Fibroblast of pulmonary artery (primary cell): ENCODE measurements at regions not wholly inside any gene's neighbourhood (a gene's known extent, or its start where the extent isn't known, plus 50 kb on each side); places are given as distances from the start of the nearest gene placed in this dataset.
"Not testable (repeated sequence)": the region's sequence is repeated elsewhere in the genome, so short reads cannot be mapped to it uniquely, and the experiment has no call there.

Experiments used
- DNase-seq: peaks from one replicate; pipeline ENCODE4 v3.0.0-alpha.2; 2010; ENCODE audit warnings: low read depth
- H3K4me3 ChIP-seq: replicated peaks from 2 replicates; pipeline ENCODE4 v1.5.1; 2011; ENCODE audit warnings: low read depth, mild to moderate bottlenecking, control low read depth, low read length, moderate library complexity
- TF ChIP-seq, protein P1 (sequence below): IDR thresholded peaks from 2 replicates; pipeline ENCODE4 v1.5.1; 2011; ENCODE audit warnings: mild to moderate bottlenecking, control low read depth, low read length, inconsistent platforms; ENCODE audit errors: missing control alignments

DNA sequence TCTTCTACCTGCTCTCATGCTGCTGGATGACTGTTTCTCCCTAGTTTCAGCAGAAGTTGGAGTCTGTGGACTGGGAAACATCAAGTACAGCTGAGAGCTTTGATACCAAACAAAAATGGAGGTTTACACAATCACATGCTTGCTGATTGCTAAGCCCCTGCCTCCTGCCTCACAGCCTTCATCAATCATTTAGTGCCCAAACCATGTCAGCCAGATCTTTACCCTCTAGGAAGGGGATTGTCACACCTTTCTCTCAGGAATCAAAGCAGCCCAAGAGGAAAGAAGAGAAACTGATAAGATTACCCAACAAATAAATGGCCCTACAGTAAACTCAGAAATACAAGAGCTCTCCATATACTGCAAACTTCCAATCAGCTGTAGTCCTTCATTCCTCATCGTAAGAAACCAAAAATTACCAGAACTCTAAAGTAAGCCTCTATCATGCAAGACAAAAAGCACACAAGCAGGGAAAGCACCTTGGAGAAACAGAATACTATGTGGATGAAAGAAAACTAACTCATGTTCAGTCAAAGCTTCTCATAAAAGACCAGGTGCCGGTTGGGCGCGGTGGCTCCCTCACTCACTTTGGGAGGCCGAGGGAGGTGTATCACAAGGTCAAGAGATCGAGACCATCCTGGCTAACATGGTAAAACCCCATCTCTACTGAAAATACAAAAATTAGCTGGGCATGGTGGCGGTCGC, 63.6 kb upstream of the RESF1 start:
- H3K4me3 ChIP-seq, result no peak overlapping the region
- TF ChIP-seq, protein P1, sequence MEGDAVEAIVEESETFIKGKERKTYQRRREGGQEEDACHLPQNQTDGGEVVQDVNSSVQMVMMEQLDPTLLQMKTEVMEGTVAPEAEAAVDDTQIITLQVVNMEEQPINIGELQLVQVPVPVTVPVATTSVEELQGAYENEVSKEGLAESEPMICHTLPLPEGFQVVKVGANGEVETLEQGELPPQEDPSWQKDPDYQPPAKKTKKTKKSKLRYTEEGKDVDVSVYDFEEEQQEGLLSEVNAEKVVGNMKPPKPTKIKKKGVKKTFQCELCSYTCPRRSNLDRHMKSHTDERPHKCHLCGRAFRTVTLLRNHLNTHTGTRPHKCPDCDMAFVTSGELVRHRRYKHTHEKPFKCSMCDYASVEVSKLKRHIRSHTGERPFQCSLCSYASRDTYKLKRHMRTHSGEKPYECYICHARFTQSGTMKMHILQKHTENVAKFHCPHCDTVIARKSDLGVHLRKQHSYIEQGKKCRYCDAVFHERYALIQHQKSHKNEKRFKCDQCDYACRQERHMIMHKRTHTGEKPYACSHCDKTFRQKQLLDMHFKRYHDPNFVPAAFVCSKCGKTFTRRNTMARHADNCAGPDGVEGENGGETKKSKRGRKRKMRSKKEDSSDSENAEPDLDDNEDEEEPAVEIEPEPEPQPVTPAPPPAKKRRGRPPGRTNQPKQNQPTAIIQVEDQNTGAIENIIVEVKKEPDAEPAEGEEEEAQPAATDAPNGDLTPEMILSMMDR, result no peak

DNA sequence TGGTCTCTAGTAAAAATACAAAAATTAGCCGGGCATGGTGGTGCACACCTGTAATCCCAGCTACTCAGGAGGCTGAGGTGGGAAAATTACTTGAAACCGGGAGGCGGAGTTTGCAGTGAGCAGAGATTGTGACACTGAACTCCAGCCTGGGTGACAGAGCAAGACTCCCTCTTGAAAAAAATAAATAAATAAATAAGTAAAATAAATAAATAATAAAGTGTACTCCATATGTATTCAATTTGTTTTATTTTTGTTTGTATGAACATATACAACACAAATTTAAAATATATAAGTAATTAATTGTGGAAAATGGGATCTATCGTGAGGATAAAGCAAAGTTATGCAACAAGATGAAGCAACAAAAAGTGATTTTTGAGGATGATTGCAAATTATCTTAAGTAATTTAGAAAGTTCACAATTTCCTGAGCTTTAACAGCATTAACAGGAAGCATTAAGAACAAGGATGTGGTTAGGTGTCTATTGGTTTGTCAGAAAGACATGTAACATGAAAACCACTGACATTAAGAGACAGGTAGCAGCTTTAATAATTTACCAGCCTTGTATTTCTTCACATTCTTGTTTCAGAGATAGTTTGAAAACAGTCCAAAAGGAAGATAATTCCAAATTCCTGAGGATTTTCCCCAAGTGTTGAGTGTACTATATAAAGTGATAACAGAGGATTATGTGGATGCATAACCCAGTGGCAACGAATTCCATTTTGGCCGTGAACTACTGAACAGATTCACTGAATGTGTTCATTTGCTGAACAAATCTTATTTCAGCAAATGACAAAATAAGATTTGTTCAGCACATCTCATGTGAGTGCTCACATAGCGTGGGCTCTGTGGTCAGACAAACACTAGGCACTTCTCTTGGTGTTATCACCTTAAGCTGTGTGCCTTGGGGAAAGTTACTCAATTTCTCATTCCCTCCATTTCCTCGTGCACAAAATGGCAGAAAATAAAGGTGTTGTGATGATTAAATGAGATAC, 68.6 kb upstream of the RESF1 start:
- DNase-seq, result peak; percentile 22
- H3K4me3 ChIP-seq, result no peak overlapping the region
- TF ChIP-seq, protein P1, result no peak

More for the DNA sequence above, 63.6 kb upstream of the RESF1 start:
- no peak for DNase-seq

DNA sequence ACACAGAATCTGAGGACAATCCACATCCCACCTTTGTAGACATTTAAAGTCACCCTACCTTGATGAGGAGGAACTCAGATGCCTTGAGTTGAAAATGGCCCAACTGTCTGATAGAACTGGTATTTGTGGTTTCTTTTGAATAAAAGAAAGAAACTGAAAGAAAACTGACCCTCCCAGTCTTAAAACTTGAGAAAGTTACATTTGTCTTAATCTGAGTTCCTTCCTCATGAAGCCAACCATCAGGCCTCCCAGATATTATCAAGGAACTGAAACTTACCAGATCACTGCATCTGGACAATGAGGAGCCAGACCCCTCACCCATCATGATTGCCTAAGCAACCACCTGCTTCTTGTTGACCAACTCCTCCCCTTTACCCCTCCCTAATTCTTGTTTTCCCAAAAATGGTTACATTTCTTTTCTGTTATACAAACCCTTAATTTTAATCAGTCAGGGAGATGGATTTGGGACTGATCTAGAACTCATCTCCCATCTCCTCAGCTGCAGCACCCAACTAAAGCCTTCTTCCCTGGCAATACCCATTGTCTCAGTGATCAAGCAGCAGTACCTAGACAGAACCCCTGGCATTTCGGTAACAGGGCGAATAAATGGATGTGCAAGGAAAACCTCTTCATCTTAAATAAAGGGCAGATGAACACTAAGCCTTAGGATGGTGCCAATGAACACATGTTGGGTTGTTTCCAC, 72.0 kb upstream of the RESF1 start:
- TF ChIP-seq, protein P1, result no peak
- H3K4me3 ChIP-seq, result no peak overlapping the region
- DNase-seq, result no peak

DNA sequence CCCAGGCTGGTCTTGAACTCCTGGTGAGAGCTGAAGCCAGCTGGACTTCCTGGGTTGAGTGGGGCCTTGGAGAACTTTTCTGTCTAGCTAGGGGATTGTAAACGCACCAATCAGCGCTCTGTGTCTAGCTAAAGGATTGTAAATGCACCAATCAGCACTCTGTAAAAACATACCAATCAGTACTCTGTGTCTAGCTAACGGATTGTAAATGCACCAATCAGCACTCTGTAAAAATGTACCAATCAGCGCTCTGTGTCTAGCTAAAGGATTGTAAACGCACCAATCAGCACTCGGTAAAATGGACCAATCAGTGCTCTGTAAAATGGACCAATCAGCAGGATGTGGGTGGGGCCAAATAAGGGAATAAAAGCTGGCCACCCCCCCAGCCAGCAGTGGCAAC, 76.5 kb upstream of the RESF1 start:
- not testable (repeated sequence) for H3K4me3 ChIP-seq, DNase-seq

DNA sequence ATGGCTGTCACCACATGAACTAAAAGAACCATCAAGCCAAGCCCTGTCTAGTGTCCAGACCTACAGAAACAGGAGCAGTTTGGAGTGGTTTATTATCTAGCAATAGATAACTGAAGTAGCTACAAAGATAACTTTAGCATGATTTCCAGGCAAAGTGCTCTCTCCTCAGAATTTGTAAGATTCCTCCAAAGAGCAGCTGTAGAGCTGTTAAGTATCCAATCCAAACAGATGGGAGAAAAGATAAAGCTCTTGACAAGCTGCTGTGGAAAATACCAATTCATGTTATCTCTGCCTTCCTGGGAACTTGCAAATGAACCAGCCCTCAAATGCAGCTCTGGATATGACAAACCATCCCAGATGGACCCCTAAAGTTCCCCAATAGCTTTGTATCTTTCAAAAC, 78.9 kb upstream of the RESF1 start:
- no peak overlapping the region for H3K4me3 ChIP-seq
- peak; percentile 11 for DNase-seq
- TF ChIP-seq, protein P1, result no peak

DNA sequence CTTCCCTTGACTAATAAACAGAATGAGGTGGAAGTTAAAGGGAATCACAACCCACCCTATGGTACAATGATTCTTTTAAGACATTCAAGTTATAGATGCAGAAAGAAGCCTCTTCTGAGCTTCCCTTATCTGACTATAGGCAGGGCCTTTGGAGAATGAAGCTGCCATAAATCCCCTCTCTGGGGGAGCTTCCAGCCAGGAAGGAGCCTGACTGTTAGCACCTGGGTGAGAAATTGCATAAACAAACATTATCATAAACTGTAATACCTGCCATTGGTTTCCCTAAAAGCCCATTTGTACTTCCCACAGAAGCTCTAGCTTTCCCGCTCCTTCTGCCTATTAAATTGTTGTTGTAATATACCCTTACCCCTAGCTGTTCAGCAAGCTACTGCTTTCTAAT, 81.3 kb upstream of the RESF1 start:
- TF ChIP-seq, protein P1, result no peak
- DNase-seq, result no peak
- H3K4me3 ChIP-seq, result no peak overlapping the region
